T-helper 2 cell treated with Interferon-gamma antibody and Interleukin-4, amounts not matched to agents 100 ng/mL and 5 ng/mL, for 36 hours (primary cell): ENCODE measurements at regions not wholly inside any gene's neighbourhood (a gene's known extent, or its start where the extent isn't known, plus 50 kb on each side); places are given as distances from the start of the nearest gene placed in this dataset.

Experiments
- intact Hi-C: fragments of 100-400 bp; cut with micrococcal nuclease; formaldehyde crosslinking; loops from one replicate; pipeline ENCODE4 v1.15.1; 2023

GRCh38 chr14:71487941-71488340 lies 444.3 kb upstream of the RGS6 start:
- intact Hi-C loops, result no loop called here

- intact Hi-C loops, result no loop called here
These were observed 443.5 kb upstream of the RGS6 start for GRCh38 chr14:71488703-71489191.

GRCh38 chr14:71489742-71490141 lies 442.5 kb upstream of the RGS6 start:
- intact Hi-C loops, result no loop called here

- intact Hi-C loops, result no loop called here
These were observed 440.3 kb upstream of the RGS6 start for GRCh38 chr14:71491931-71492330.

DNA sequence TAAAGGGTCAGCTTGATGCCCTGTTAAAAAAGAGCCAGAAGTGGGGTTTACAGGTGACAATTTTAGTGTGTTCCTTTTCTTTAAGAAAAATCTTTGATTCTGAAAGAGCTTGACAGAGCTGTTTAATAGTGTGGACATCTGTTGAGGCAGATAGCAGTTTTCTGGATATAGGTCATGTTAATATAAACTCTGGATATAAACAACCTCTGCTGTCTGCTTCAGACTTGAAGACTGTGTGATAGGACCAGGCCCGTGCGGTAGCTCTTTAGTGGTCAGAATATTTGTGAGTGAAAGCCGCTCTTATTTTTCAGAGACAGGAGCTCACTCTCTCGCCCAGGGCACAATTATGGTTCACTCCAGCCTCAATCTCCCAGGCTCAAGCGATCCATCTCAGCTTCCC lies 439.9 kb upstream of the RGS6 start:
- intact Hi-C loops, result no loop called here

- intact Hi-C loops, result no loop called here
These were observed 434.6 kb upstream of the RGS6 start for GRCh38 chr14:71497645-71498086.

DNA sequence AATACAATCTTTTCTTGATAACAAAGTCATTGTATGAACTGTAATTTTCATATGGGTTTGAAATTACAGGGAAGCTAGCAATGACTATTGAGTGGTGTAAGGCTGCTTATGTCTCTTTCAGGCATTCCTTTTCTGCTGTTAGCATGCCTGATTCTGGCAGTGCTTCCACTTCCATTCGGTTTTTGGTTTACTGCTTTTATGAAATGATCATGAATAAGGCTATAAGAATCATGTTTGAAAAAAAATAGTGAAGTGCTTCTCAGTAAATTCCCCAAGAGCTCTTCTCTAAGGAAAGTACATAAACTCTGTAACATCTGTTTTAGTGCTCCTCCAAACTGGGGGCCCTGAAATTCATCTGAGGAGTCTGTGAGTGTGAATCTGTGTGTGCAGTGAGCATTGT lies 434.0 kb upstream of the RGS6 start:
- intact Hi-C loops, result no loop called here

GRCh38 chr14:71499018-71499417 lies 433.2 kb upstream of the RGS6 start:
- intact Hi-C loops, result no loop called here

DNA sequence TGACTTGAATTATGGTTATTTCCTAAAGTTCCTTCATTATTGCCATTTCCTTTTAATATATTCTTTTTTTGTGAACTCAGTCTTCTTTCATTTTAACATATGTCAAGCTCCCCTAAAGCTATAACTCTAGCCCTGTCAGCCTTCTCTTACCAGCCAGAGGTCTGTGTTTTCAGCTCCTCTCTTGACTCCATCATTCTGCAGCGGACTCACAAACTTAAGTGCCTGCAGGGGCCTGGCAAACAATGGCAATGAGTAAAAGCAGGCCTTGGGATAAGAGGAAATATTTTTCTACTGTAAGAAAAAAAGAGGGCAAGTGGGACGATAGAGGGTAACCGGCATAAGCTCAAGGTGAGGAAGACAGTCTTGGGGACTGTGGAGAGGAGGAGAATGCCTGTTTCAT lies 424.5 kb upstream of the RGS6 start:
- intact Hi-C loops, result no loop called here

DNA sequence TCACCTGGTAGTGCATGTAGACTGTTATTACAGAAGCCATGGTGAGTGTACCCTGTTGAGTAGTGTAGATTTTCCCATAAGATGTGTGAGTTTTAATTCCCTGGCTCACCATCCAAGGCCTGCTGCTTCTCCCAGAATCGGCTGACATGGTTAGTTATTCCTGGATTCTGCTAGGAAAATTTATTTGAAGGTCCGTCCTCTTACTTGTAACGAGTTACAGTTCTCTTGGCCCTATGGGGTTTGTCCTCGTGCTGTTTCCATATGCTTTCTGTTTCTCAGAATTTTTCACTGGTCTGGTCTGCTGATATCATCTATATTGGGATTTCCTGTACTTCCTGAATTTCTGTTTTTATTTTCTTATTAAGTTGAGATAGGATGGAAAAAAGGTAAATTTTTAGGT lies 423.3 kb upstream of the RGS6 start:
- intact Hi-C loops, result no loop called here

DNA sequence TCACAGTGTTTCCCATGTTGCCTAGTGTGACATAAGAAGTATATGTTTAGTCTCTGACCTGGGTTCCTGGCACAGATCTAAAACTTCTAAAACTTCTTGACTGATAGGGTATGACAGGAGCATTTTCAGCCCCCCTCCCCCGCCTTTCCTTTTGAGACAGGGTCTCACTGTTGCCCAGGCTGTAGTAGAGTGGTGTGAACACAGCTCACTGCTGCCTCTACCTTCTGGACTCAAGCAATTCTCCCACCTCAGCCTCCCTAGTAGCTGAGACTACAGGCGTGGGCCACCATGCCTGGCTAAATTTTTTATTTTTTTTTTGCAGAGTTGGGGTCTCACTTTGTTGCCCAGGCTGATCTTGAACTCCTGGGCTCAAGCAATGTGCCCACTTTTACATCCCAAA lies 421.1 kb upstream of the RGS6 start:
- intact Hi-C loops, result no loop called here

DNA sequence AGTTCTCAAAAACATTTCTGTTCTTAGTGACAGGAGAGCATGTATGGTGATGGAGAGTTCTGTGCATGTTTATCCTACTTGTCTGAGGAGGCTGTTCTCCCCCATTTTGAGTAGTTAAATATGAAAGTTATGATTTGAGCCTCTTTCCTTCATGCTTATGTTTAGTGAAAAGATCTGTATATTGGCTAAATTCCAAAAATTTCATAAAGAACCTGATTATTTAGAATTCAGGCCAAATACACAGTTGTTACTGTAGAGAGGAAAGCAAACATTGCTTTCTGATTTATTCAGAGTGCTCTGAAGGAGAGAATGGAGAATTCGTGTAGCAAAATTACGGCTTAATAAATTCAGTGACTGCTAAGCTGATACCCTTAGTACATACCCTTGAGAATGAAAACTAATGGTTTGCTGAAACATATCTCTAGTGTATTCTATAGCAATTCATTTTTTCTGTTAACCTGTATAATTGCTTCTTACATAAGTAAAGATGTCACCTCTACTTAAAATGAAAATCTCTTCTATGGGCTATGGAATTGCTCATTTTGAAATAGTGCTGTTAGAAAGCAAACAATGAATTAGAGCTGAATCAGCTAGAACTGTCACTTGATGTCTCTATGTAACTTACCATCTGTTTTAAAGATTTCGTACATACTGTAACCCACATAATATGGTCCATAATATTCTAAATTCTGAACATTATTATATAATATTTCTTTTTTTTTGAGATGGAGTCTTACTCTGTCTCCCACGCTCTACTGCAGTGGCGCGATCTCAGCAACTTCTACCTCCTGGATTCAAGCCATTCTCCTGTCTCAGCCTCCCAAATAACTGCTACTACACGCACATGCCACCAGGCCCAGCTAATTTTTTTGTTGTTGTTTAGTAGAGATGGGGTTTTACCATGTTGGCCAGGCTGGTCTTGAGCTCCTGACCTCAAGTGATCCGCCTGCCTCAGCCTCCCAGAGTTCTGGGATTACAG lies 417.0 kb upstream of the RGS6 start:
- intact Hi-C loops, result no loop called here

- intact Hi-C loops, result no loop called here
These were observed 410.7 kb upstream of the RGS6 start for GRCh38 chr14:71521238-71522135.

GRCh38 chr14:71523630-71524319 lies 408.5 kb upstream of the RGS6 start:
- intact Hi-C loops, result no loop called here

GRCh38 chr14:71524320-71524982 lies 407.8 kb upstream of the RGS6 start:
- intact Hi-C loops, result no loop called here

GRCh38 chr14:71525663-71526221 lies 406.5 kb upstream of the RGS6 start:
- intact Hi-C loops, result no loop called here

DNA sequence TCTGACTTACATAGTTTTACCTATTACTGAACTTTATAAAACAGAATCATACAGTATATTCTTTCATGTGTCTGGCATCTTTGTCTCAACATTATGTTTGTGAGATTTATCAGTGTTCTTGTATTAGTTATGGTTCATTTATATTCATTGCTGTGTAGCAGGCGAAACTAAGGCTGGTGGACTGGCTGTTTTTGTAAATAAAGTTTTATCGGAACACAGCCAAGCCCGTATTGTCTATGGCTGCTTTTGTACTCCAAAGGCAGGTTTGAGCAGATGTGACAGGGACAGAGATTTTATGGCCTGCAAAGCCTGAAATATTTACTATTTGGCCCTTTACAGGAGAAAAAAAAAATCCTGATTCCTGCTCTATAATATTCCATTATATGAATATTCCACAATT lies 405.8 kb upstream of the RGS6 start:
- intact Hi-C loops, result no loop called here

DNA sequence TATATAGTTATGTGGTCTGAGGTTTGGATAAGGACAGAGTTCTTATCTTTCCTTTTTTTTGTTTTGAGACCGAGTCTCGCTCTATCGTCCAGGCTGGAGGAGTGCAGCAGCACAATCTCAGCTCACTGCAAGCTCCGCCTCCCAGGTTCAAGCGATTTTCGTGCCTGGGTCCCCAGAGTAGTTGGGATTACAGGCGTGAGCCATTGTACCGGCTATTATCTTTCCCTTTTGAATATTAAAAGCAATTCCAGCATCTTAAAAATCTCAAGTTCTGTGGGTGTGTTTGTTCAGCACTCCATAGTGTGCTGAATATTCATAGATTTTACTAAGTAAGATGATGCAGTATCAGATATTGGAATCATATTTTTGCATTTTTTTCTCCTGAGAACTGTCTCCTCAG lies 404.4 kb upstream of the RGS6 start:
- intact Hi-C loops, result no loop called here

DNA sequence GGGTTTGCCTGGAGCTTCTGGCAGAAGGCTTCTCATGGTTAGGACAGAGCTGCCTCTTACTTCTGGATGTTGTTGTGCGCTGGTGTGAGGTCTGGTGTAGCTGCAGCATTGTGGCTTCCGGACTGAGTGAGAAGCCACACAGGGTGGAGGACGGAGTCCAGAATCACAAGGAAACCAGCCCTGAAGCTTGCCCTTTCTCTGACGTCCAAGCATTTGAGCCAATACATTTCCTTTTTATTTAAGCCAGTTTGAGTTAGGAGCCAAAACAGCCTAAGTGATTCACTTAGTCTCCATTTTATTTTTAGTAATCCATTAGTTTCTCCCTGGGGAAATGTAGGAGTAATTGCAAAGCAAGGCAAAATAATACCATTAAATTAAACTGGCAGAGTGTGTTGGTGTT lies 402.4 kb upstream of the RGS6 start:
- intact Hi-C loops, result no loop called here

DNA sequence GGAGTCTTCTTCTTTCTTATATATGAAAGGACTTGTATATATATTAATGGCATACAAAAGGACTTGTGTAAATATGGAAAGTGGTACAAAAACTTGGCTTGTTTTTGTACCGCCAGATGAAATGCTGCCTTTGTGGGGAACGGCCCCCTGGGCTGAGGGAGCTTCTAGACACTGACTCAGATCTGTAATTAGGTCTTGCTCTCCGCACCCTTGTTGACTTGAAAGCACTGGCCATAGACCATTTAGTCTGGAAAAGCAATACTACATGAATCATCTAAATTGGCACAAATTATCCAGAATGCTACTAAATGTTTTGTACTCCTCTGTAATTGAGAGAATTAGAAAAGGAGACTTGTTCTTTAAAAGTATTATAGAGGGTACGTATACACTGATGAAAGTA lies 399.9 kb upstream of the RGS6 start:
- intact Hi-C loops, result no loop called here

DNA sequence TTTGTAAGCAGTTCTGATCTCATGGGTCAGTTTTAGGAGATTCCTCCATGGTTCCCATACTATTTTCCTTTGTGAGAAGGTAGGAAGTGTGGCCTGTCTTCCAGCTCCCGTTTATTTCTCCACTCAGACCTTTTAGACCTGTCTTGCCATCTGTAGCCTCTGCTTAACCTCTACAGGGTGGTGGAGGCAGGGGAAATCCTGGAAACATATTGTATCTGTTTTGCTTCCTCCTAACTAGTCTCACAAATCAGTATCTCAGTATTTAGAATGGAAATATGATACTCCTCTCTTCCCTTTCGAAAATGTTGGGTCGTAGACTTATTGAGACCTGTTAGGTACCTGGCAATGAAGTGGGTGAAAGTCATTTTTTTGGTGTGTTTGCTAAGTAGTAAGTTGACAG lies 399.4 kb upstream of the RGS6 start:
- intact Hi-C loops, result no loop called here
